ENCODE measurements at regions not wholly inside any gene's neighbourhood (a gene's known extent, or its start where the extent isn't known, plus 50 kb on each side); places are given as distances from the start of the nearest gene placed in this dataset.

DNA sequence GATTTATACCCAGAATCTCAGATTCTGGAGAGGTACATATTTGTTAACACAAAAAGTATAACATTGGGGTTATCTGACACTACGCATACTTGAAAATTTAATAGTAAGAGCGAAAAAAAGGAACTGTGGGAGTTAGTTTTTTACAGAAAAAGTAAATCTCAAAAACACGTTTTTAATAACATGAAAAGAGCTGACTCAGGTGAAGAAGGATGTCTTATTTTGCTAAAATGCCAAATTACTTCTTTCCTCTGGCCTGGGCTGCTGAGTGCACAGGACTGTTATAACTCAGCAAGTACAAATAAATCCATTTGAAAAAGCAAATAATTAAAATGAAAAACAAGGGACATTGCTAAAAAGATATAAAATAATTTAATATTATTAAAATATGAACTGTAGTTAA, 1322.9 kb downstream of the ARAP2 start:
- H3F3A ChIP-seq (ENCODE audit: low read depth): no peaks in the 10 kb centered on the region
- H4K20me1 ChIP-seq (ENCODE audit: insufficient read depth, low read length, poor library complexity, severe bottlenecking): no peaks in the 10 kb centered on the region
- no peaks in the 10 kb centered on the region for H3K9me2 ChIP-seq (replicated peaks; ENCODE audit: low read depth, low read length)
- H3K36me3 ChIP-seq (ENCODE audit: insufficient read depth, low read length): no peaks in the 10 kb centered on the region
- no peak overlapping the region for H3K4me2 ChIP-seq (ENCODE audit: low read depth, low read length, poor library complexity, severe bottlenecking)
- no peaks in the 10 kb centered on the region for H3K4me1 ChIP-seq (ENCODE audit: insufficient read depth, low read length, poor library complexity, severe bottlenecking)
- H3K4me3 ChIP-seq (ENCODE audit: low read length, poor library complexity, severe bottlenecking): no peak overlapping the region
- H2AFZ ChIP-seq (ENCODE audit: low read length): no peak overlapping the region
- H3K27me3 ChIP-seq (ENCODE audit: insufficient read depth, low read length, poor library complexity, severe bottlenecking): no peaks in the 10 kb centered on the region
- H3K79me2 ChIP-seq (ENCODE audit: insufficient read depth, low read length): no peaks in the 10 kb centered on the region
- no peaks in the 10 kb centered on the region for H3K9me3 ChIP-seq (ENCODE audit: insufficient read depth, low read depth, low read length)
- no peak overlapping the region for H3K9ac ChIP-seq (ENCODE audit: low read depth, low read length, poor library complexity, severe bottlenecking)
- TF ChIP-seq EZH2phosphoT487 (IDR thresholded peaks at IDR 0.05; ENCODE audit: borderline replicate concordance): no peak
- TF ChIP-seq, protein P1, sequence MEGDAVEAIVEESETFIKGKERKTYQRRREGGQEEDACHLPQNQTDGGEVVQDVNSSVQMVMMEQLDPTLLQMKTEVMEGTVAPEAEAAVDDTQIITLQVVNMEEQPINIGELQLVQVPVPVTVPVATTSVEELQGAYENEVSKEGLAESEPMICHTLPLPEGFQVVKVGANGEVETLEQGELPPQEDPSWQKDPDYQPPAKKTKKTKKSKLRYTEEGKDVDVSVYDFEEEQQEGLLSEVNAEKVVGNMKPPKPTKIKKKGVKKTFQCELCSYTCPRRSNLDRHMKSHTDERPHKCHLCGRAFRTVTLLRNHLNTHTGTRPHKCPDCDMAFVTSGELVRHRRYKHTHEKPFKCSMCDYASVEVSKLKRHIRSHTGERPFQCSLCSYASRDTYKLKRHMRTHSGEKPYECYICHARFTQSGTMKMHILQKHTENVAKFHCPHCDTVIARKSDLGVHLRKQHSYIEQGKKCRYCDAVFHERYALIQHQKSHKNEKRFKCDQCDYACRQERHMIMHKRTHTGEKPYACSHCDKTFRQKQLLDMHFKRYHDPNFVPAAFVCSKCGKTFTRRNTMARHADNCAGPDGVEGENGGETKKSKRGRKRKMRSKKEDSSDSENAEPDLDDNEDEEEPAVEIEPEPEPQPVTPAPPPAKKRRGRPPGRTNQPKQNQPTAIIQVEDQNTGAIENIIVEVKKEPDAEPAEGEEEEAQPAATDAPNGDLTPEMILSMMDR (conservative IDR thresholded peaks at IDR 0.05; ENCODE audit: low read length): no peak

DNA sequence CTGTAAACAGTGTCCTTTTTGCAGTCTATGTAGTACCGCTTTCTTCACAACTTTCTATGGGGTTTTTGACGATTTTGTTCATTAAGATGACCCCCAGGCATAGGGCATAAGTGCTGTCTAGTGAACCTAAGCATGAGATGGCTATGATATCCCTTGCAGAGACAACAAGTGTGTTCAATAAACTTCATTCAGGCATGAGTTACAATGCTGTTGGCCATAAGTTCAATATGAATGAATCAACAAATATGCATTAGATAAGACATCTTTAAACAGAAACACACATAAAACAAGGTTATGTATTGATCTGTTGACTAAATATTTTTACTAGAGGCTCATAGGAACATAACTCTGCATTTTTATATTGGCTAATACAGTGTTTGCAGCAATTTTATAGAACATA, 1322.0 kb downstream of the ARAP2 start:
- H3K9me2 ChIP-seq (replicated peaks; ENCODE audit: low read depth, low read length): no peaks in the 10 kb centered on the region
- H3K36me3 ChIP-seq (ENCODE audit: insufficient read depth, low read length): no peaks in the 10 kb centered on the region
- H3F3A ChIP-seq (ENCODE audit: low read depth): no peaks in the 10 kb centered on the region
- H4K20me1 ChIP-seq (ENCODE audit: insufficient read depth, low read length, poor library complexity, severe bottlenecking): no peaks in the 10 kb centered on the region
- no peaks in the 10 kb centered on the region for H3K27me3 ChIP-seq (ENCODE audit: insufficient read depth, low read length, poor library complexity, severe bottlenecking)
- no peak for TF ChIP-seq EZH2phosphoT487 (IDR thresholded peaks at IDR 0.05; ENCODE audit: borderline replicate concordance)
- TF ChIP-seq, protein P1 (conservative IDR thresholded peaks at IDR 0.05; ENCODE audit: low read length): no peak
- H3K4me2 ChIP-seq (ENCODE audit: low read depth, low read length, poor library complexity, severe bottlenecking): no peak overlapping the region
- H3K9me3 ChIP-seq (ENCODE audit: insufficient read depth, low read depth, low read length): no peaks in the 10 kb centered on the region
- no peak overlapping the region for H3K9ac ChIP-seq (ENCODE audit: low read depth, low read length, poor library complexity, severe bottlenecking)
- H3K79me2 ChIP-seq (ENCODE audit: insufficient read depth, low read length): no peaks in the 10 kb centered on the region
- no peak overlapping the region for H3K4me3 ChIP-seq (ENCODE audit: low read length, poor library complexity, severe bottlenecking)
- H2AFZ ChIP-seq (ENCODE audit: low read length): no peak overlapping the region
- H3K4me1 ChIP-seq (ENCODE audit: insufficient read depth, low read length, poor library complexity, severe bottlenecking): no peaks in the 10 kb centered on the region

DNA sequence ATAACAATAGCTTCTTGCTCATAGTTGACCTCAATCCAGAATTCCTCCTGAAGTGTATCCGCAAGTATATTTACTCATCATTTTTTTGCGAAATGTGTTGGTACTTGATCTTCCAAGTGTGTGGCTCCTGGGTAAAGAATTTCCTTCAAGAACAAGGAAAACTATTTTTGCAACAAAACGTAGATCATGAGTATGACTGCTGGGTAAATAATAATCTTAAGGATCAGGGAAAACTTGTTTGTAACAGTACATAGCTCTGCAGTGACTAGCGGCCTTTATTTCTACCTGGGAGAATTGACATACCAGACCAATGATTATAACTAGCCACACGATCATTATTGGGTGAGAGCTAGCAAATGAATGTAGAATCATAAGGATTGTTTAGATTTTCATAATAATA, 1311.7 kb downstream of the ARAP2 start:
- Histone ChIP-seq H3K9ac (ENCODE audit: low read depth, low read length, poor library complexity, severe bottlenecking) (no peak overlapping the region), H3K27me3 (ENCODE audit: insufficient read depth, low read length, poor library complexity, severe bottlenecking) (no peaks in the 10 kb centered on the region), H3K36me3 (ENCODE audit: insufficient read depth, low read length) (no peaks in the 10 kb centered on the region), H3K9me3 (ENCODE audit: insufficient read depth, low read depth, low read length) (no peaks in the 10 kb centered on the region), H3K4me1 (ENCODE audit: insufficient read depth, low read length, poor library complexity, severe bottlenecking) (no peaks in the 10 kb centered on the region), H2AFZ (ENCODE audit: low read length) (no peak overlapping the region), H4K20me1 (ENCODE audit: insufficient read depth, low read length, poor library complexity, severe bottlenecking) (no peaks in the 10 kb centered on the region), H3K4me2 (ENCODE audit: low read depth, low read length, poor library complexity, severe bottlenecking) (no peak overlapping the region), H3F3A (ENCODE audit: low read depth) (no peaks in the 10 kb centered on the region), H3K4me3 (ENCODE audit: low read length, poor library complexity, severe bottlenecking) (no peak overlapping the region), H3K9me2 (replicated peaks; ENCODE audit: low read depth, low read length) (no peaks in the 10 kb centered on the region), H3K79me2 (ENCODE audit: insufficient read depth, low read length) (no peaks in the 10 kb centered on the region)
- TF ChIP-seq EZH2phosphoT487 (IDR thresholded peaks at IDR 0.05; ENCODE audit: borderline replicate concordance): no peak
- TF ChIP-seq, protein P1 (conservative IDR thresholded peaks at IDR 0.05; ENCODE audit: low read length): no peak

All from Loucy (cell line).